ENCODE measurements at regions not wholly inside any gene's neighbourhood (a gene's known extent, or its start where the extent isn't known, plus 50 kb on each side); places are given as distances from the start of the nearest gene placed in this dataset.

DNA sequence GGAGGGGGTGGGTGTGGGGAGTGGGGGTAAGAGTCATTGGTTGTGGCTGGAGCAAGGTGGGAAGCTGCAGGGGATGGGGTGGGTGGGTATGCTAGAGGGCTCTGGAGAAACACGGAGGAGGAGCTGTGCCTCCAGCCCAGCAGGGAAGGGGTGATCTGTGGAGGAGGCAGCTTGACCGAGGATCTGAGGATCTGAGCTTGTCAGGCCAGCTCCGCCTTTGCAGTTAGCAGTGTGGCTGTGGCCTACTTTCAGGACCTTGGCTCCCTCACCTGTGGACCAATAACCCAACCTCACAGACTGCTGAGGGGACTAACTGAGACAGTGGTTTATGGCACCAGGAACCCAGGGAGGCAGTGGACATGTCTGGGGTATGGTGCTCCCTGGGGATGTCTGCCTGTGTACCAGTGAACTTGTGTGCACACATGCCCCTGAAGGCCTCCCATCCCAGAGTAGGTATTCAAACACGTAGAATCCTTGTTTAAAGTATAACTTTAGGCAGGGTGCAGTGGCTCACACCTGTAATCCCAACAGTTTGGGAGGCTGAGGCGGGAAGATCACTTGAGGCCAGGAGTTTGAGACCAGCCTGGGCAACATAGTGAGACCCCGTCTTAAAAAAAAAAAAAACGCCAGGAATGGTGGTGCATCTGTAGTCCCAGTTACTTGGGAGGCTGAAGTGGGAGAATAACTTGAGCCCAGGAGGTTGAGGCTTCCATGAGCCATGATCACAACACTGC is 52.5 kb upstream of the LINGO1 start:
- intact Hi-C loops (cut with micrococcal nuclease), result no loop called here

DNA sequence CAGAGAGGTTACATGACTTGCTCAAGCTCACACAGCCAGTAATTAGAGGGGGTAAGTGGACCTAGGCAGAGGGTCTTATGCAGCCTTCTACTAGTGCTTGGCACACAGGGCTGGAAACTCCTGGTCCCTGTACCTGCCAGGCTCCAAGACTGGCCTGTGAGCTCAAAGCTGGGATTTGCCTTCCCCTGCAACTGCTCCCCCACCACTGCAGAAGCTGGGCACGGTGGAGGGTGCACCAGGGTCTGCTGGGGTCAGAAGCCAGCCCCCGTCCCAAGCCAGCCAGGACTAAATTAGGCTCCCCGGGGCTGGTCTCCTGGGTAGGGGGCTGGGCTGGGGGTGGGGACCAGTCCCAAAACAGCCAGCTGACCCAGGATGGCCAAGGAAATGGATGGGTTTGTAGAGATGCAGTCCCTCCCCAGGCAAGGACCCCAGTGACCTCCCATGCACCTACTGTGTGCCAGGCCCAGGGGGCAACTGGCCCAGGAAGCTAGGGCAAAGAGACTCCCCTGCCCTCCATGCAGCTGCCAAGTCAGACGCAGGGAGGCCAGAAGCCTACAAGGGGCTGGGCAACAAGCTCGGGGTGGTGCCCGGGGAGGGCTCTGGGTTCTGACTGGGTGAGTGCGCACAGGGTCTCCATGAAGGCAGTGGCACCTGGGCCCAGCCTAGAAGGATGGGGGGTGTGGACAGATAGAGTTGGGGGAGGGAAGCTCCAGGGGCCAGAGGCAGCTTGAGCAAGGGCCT is 51.8 kb upstream of the LINGO1 start:
- intact Hi-C loops (cut with micrococcal nuclease), result no loop called here

DNA sequence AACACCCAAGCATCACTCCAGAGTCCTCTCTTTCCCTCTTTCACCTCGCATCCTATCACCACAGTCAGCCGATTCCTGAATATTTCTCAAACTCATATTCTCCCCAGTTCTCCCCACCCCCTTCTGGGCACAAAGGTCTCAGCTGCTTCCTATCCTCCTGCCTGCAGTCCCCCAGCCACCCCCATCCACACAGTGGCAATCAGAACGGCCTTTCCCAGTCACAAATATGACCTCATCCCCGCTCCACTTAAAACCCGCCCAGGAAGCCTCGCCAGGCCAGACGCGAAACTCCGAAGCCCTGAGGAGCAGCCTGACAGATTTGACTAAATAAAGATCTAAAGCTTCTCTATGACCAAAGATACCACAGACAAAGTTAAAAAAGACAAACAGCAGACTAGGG is 49.9 kb upstream of the LINGO1 start:
- intact Hi-C loops (cut with micrococcal nuclease), result no loop called here
